HEK293 (cell line): ENCODE measurements at regions not wholly inside any gene's neighbourhood (a gene's known extent, or its start where the extent isn't known, plus 50 kb on each side); places are given as distances from the start of the nearest gene placed in this dataset.

ENCODE experiments used
- CTCF ChIA-PET: fragments of 350-600 bp; formaldehyde crosslinking; extraction: SDS; loops from one replicate; lab custom pipeline; 2021; ENCODE audit warnings: antibody characterized with exemption; lab: Yijun Ruan, JAX
- POLR2A ChIA-PET: fragments of 300-600 bp; formaldehyde crosslinking; extraction: SDS; loops from one replicate; lab custom pipeline; 2020; ENCODE audit warnings: antibody characterized with exemption, inconsistent platforms; lab: Yijun Ruan, JAX
- H3K27ac ChIP-seq: fragments of 200-500 bp; sonication (Bioruptor generic); 2 replicates; pipeline ENCODE4 v1.5.1; 2014; ENCODE audit warnings: low read depth, low read length, control low read depth, inconsistent platforms; ENCODE audit errors: extremely low read depth
- H3K36me3 ChIP-seq, 2 experiments: fragments of 200-500 bp in 1 of 2; sonication (Bioruptor generic) in 1 of 2; 1 replicate in 1 of 2; 2 replicates in 1 of 2; pipeline ENCODE4 v1.5.1; 2014 to 2017; ENCODE audit warnings: inconsistent platforms in 2 of 2, low read length in 2 of 2; ENCODE audit not compliant: control insufficient read depth in 2 of 2, insufficient read depth in 1 of 2
- H3K4me1 ChIP-seq: fragments of 200-500 bp; sonication (Bioruptor generic); 2 replicates; pipeline ENCODE4 v1.5.1; 2014; ENCODE audit warnings: mild to moderate bottlenecking, low read length, inconsistent platforms; ENCODE audit not compliant: control insufficient read depth, insufficient read depth
- H3K4me3 ChIP-seq: 2 replicates; pipeline ENCODE4 v1.5.1; 2011; ENCODE audit warnings: low read depth, mild to moderate bottlenecking, control low read depth, low read length, moderate library complexity
- H3K9me3 ChIP-seq: fragments of 200-500 bp; sonication (Bioruptor generic); 2 replicates; pipeline ENCODE4 v1.5.1; 2014; ENCODE audit warnings: low read depth, low read length, inconsistent platforms; ENCODE audit not compliant: control insufficient read depth, insufficient read depth
- ATF2 ChIP-seq: fragments of 450-650 bp; formaldehyde crosslinking; IDR thresholded peaks from 2 replicates; pipeline ENCODE4 v1.5.1; 2016; ENCODE audit warnings: missing biosample characterization, missing genetic modification characterization, low read depth
- BCL11B ChIP-seq: fragments of 450-650 bp; formaldehyde crosslinking; IDR thresholded peaks from 2 replicates; pipeline ENCODE4 v1.5.1; 2016; ENCODE audit warnings: low read depth, missing biosample characterization, missing genetic modification characterization
- HOXA7 ChIP-seq: sonication (generic); formaldehyde crosslinking; IDR thresholded peaks from 2 replicates; pipeline ENCODE4 v1.8.1; 2022; ENCODE audit warnings: missing genetic modification reagents, borderline replicate concordance
- KLF17 ChIP-seq: fragments of 450-650 bp; formaldehyde crosslinking; IDR thresholded peaks from 2 replicates; pipeline ENCODE4 v1.5.1; 2016; ENCODE audit warnings: missing biosample characterization, missing genetic modification characterization
- MZF1 ChIP-seq: fragments of 450-650 bp; formaldehyde crosslinking; IDR thresholded peaks from 2 replicates; pipeline ENCODE4 v1.5.1; 2017; ENCODE audit warnings: missing biosample characterization, missing genetic modification characterization, borderline replicate concordance
- ZBTB10 ChIP-seq: fragments of 450-650 bp; formaldehyde crosslinking; IDR thresholded peaks from 2 replicates; pipeline ENCODE4 v1.5.1; 2016; ENCODE audit warnings: missing biosample characterization, missing genetic modification characterization
- ZBTB6 ChIP-seq: fragments of 450-650 bp; formaldehyde crosslinking; IDR thresholded peaks from 2 replicates; pipeline ENCODE4 v1.5.1; 2017; ENCODE audit warnings: missing biosample characterization, missing genetic modification characterization
- ZNF157 ChIP-seq: fragments of 450-650 bp; formaldehyde crosslinking; IDR thresholded peaks from 2 replicates; pipeline ENCODE4 v1.5.1; 2016; ENCODE audit warnings: missing biosample characterization, missing genetic modification characterization
- ZNF174 ChIP-seq: fragments of 450-650 bp; formaldehyde crosslinking; IDR thresholded peaks from 2 replicates; pipeline ENCODE4 v1.5.0; 2017; ENCODE audit warnings: missing biosample characterization, mild to moderate bottlenecking, missing genetic modification characterization
- ZNF211 ChIP-seq: fragments of 450-650 bp; formaldehyde crosslinking; IDR thresholded peaks from 2 replicates; pipeline ENCODE4 v1.5.1; 2016; ENCODE audit warnings: low read depth, missing biosample characterization, missing genetic modification characterization
- ZNF223 ChIP-seq: fragments of 450-650 bp; formaldehyde crosslinking; IDR thresholded peaks from 2 replicates; pipeline ENCODE4 v1.5.1; 2016; ENCODE audit warnings: missing biosample characterization, missing genetic modification characterization
- ZNF23 ChIP-seq: fragments of 450-650 bp; formaldehyde crosslinking; IDR thresholded peaks from 2 replicates; pipeline ENCODE4 v1.5.1; 2016; ENCODE audit warnings: missing biosample characterization, missing genetic modification characterization, borderline replicate concordance
- ZNF248 ChIP-seq: fragments of 450-650 bp; formaldehyde crosslinking; IDR thresholded peaks from 2 replicates; pipeline ENCODE4 v1.5.1; 2017; ENCODE audit warnings: missing biosample characterization, missing genetic modification characterization
- ZNF274 ChIP-seq, 2 experiments: fragments of 200-500 bp in 1 of 2; fragments of 450-650 bp in 1 of 2; sonication (Bioruptor generic) in 1 of 2; formaldehyde crosslinking in 1 of 2; IDR thresholded peaks; 2 replicates each; pipeline versions ENCODE4 v1.5.1 to v1.6.1; 2014 to 2016; ENCODE audit warnings: borderline replicate concordance in 1 of 2, inconsistent platforms in 1 of 2, low read length in 1 of 2, missing biosample characterization in 1 of 2, missing genetic modification characterization in 1 of 2
- ZNF292 ChIP-seq: fragments of 450-650 bp; formaldehyde crosslinking; IDR thresholded peaks from 2 replicates; pipeline ENCODE4 v1.5.1; 2016; ENCODE audit warnings: low read depth, missing biosample characterization, missing genetic modification characterization, borderline replicate concordance
- ZNF335 ChIP-seq: fragments of 450-650 bp; formaldehyde crosslinking; conservative IDR thresholded peaks from 2 replicates; pipeline ENCODE4 v1.5.1; 2016; ENCODE audit warnings: missing biosample characterization, missing genetic modification characterization
- ZNF416 ChIP-seq: fragments of 450-650 bp; formaldehyde crosslinking; IDR thresholded peaks from 2 replicates; pipeline ENCODE4 v1.5.1; 2016; ENCODE audit warnings: missing biosample characterization, missing genetic modification characterization
- ZNF473 ChIP-seq: fragments of 450-650 bp; formaldehyde crosslinking; IDR thresholded peaks from 2 replicates; pipeline ENCODE4 v1.5.1; 2017; ENCODE audit warnings: missing biosample characterization, missing genetic modification characterization
- ZNF48 ChIP-seq: fragments of 450-650 bp; formaldehyde crosslinking; IDR thresholded peaks from 2 replicates; pipeline ENCODE4 v1.5.1; 2016; ENCODE audit warnings: missing biosample characterization, missing genetic modification characterization
- ZNF510 ChIP-seq: fragments of 450-650 bp; formaldehyde crosslinking; IDR thresholded peaks from 2 replicates; pipeline ENCODE4 v1.5.1; 2018; ENCODE audit warnings: mild to moderate bottlenecking, missing genetic modification characterization, missing biosample characterization; ENCODE audit not compliant: insufficient replicate concordance
- ZNF561 ChIP-seq: fragments of 450-650 bp; IDR thresholded peaks from 2 replicates; pipeline ENCODE4 v1.5.1; 2018; ENCODE audit warnings: missing biosample characterization, missing genetic modification characterization, borderline replicate concordance
- ZNF596 ChIP-seq: fragments of 450-650 bp; IDR thresholded peaks from 2 replicates; pipeline ENCODE4 v1.5.0; 2018; ENCODE audit warnings: missing biosample characterization, mild to moderate bottlenecking, missing genetic modification characterization, moderate library complexity
- ZNF623 ChIP-seq: fragments of 450-650 bp; formaldehyde crosslinking; IDR thresholded peaks from 2 replicates; pipeline ENCODE4 v1.5.1; 2016; ENCODE audit warnings: missing biosample characterization, missing genetic modification characterization
- ZNF626 ChIP-seq: fragments of 450-650 bp; sonication (Bioruptor Pico); formaldehyde crosslinking; IDR thresholded peaks from 2 replicates; pipeline ENCODE4 v1.5.1; 2018; ENCODE audit warnings: missing biosample characterization, missing genetic modification characterization, inconsistent platforms
- ZNF791 ChIP-seq: fragments of 450-650 bp; formaldehyde crosslinking; IDR thresholded peaks from 2 replicates; pipeline ENCODE4 v1.5.1; 2016; ENCODE audit warnings: missing biosample characterization, missing genetic modification characterization
- ZSCAN16 ChIP-seq: fragments of 450-650 bp; formaldehyde crosslinking; IDR thresholded peaks from 2 replicates; pipeline ENCODE4 v1.5.1; 2016; ENCODE audit warnings: missing biosample characterization, missing genetic modification characterization
- ZSCAN30 ChIP-seq: fragments of 450-650 bp; IDR thresholded peaks from 2 replicates; pipeline ENCODE4 v1.5.1; 2018; ENCODE audit warnings: missing biosample characterization, mild to moderate bottlenecking, missing genetic modification characterization, moderate library complexity

GRCh38 chr4:68748181-68748991 lies 67.4 kb upstream of the UGT2B10 start:
- Histone ChIP-seq H3K4me1 (no peaks in the 10 kb centered on the region), H3K36me3 (no peaks in the 10 kb centered on the region), H3K27ac (no peak overlapping the region), H3K9me3 (no peaks in the 10 kb centered on the region), H3K4me3 (no peak overlapping the region)
- ChIA-PET CTCF (no interaction called here), POLR2A (no interaction called here)
- TF ChIP-seq ZNF416 (tag by site-specific recombination) (no peak), ZNF211 (tag by site-specific recombination) (no peak), ZNF223 (no peak), ZNF623 (no peak), ZNF274 (IDR thresholded peaks at IDR 0.05; ENCODE audit: low read length) (no peak), ZNF274 (tag by site-specific recombination; IDR thresholded peaks at IDR 0.05; ENCODE audit: borderline replicate concordance) (no peak), MZF1 (tag by site-specific recombination) (no peak), ZNF174 (tag by site-specific recombination) (no peak), ZNF596 (tag by site-specific recombination) (no peak), ZNF510 (tag by site-specific recombination) (no peak), ZSCAN30 (tag by site-specific recombination) (no peak)

DNA sequence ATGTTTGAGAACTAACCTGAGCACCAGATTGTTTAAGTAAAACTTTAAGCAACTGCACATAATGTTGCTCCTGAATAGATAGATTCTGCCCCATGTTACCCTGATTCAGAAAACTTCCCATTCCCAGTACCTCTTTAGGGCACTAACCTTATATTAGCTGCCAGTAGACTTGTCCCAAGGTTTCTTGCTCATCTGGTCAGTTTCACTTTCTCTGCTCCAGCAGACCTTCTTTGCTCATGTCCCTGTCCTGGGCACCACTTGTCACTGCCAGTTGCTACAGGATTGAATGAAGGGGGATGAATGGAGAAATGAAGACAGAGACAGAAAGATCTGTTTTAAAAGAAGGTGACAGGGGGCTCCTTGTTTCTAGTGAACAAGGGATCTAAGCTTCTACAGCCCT lies 65.2 kb upstream of the UGT2B10 start:
- ChIA-PET POLR2A (no interaction called here), CTCF (no interaction called here)
- Histone ChIP-seq H3K4me1 (no peaks in the 10 kb centered on the region), H3K9me3 (no peaks in the 10 kb centered on the region), H3K4me3 (no peak overlapping the region), H3K27ac (no peak overlapping the region), H3K36me3 (no peaks in the 10 kb centered on the region)
- no peak for TF ChIP-seq ZNF274 (IDR thresholded peaks at IDR 0.05; ENCODE audit: low read length)
- no peak for TF ChIP-seq ZNF274 (tag by site-specific recombination; IDR thresholded peaks at IDR 0.05; ENCODE audit: borderline replicate concordance)
- no peak for TF ChIP-seq ZBTB10 (tag by site-specific recombination)
- TF ChIP-seq ZNF626 (tag by site-specific recombination), result no peak
- TF ChIP-seq KLF17, result no peak
- TF ChIP-seq HOXA7 (CRISPR knock-in tag), result no peak
- TF ChIP-seq ZNF561 (tag by site-specific recombination), result no peak
- no peak for TF ChIP-seq ZNF157 (tag by site-specific recombination)
- no peak for TF ChIP-seq ZNF292 (tag by site-specific recombination)
- TF ChIP-seq ZNF791 (tag by site-specific recombination), result no peak
- TF ChIP-seq ATF2, result no peak
- no peak for TF ChIP-seq ZBTB6 (tag by site-specific recombination)
- TF ChIP-seq ZNF23 (tag by site-specific recombination), result no peak
- no peak for TF ChIP-seq ZNF335
- no peak for TF ChIP-seq ZSCAN16 (tag by site-specific recombination)
- no peak for TF ChIP-seq ZNF48 (tag by site-specific recombination)
- TF ChIP-seq ZNF473 (tag by site-specific recombination), result no peak
- no peak for TF ChIP-seq ZNF248 (tag by site-specific recombination)
- TF ChIP-seq BCL11B (tag by site-specific recombination), result no peak
- TF ChIP-seq, all 188 proteins: peak for 0
